ENCODE measurements at regions not wholly inside any gene's neighbourhood (a gene's known extent, or its start where the extent isn't known, plus 50 kb on each side); places are given as distances from the start of the nearest gene placed in this dataset.

- Histone ChIP-seq H3K9me2 (replicated peaks; ENCODE audit: insufficient read depth, low read length) (no peaks in the 10 kb centered on the region), H3K4me2 (ENCODE audit: low read depth, low read length) (no peak overlapping the region), H3F3A (ENCODE audit: insufficient read depth, low read length) (no peaks in the 10 kb centered on the region), H3K4me1 (ENCODE audit: low read length) (peaks cover 6% of the 10 kb centered on the region; the same call in 1 of the 2 replicates), H3K9ac (ENCODE audit: low read length) (no peak overlapping the region), H3K36me3 (replicated peaks; ENCODE audit: insufficient read depth, low read length) (no peaks in the 10 kb centered on the region), H3K27me3 (replicated peaks; ENCODE audit: insufficient read depth, low read length) (no peaks in the 10 kb centered on the region), H3K9me3 (replicated peaks; ENCODE audit: insufficient read depth, low read length) (no peaks in the 10 kb centered on the region), H3K4me3 (ENCODE audit: low read length) (no peak overlapping the region), H3K79me2 (ENCODE audit: low read length) (no peaks in the 10 kb centered on the region), H3K27ac (ENCODE audit: low read length) (no peak overlapping the region), H4K20me1 (ENCODE audit: insufficient read depth, low read length) (no peaks in the 10 kb centered on the region), H2AFZ (ENCODE audit: low read length) (no peak overlapping the region)
- no peak for DNase-seq
- TF ChIP-seq EZH2 (optimal IDR thresholded peaks at IDR 0.05; ENCODE audit: low read depth, low read length) (no peak), EZH2phosphoT487 (IDR thresholded peaks at IDR 0.05; ENCODE audit: low read length) (no peak), CTCF (IDR thresholded peaks at IDR 0.05; ENCODE audit: low read length) (no peak)
These were observed 105.3 kb downstream of the RGS2 start for GRCh38 chr1:192914092-192914491.

- Histone ChIP-seq H3K9me2 (replicated peaks; ENCODE audit: insufficient read depth, low read length) (no peaks in the 10 kb centered on the region), H2AFZ (ENCODE audit: low read length) (no peak overlapping the region), H3K4me2 (ENCODE audit: low read depth, low read length) (no peak overlapping the region), H3K9ac (ENCODE audit: low read length) (no peak overlapping the region), H3K27me3 (replicated peaks; ENCODE audit: insufficient read depth, low read length) (no peaks in the 10 kb centered on the region), H3F3A (ENCODE audit: insufficient read depth, low read length) (no peaks in the 10 kb centered on the region), H3K4me1 (ENCODE audit: low read length) (peaks cover 6% of the 10 kb centered on the region; the same call in 1 of the 2 replicates), H4K20me1 (ENCODE audit: insufficient read depth, low read length) (no peaks in the 10 kb centered on the region), H3K4me3 (ENCODE audit: low read length) (no peak overlapping the region), H3K9me3 (replicated peaks; ENCODE audit: insufficient read depth, low read length) (no peaks in the 10 kb centered on the region), H3K27ac (ENCODE audit: low read length) (no peak overlapping the region), H3K36me3 (replicated peaks; ENCODE audit: insufficient read depth, low read length) (no peaks in the 10 kb centered on the region), H3K79me2 (ENCODE audit: low read length) (no peaks in the 10 kb centered on the region)
- TF ChIP-seq EZH2phosphoT487 (IDR thresholded peaks at IDR 0.05; ENCODE audit: low read length) (no peak), EZH2 (optimal IDR thresholded peaks at IDR 0.05; ENCODE audit: low read depth, low read length) (no peak), CTCF (IDR thresholded peaks at IDR 0.05; ENCODE audit: low read length) (no peak)
- no peak for DNase-seq
These were observed 105.9 kb downstream of the RGS2 start for GRCh38 chr1:192914696-192915095.

- no peaks in the 10 kb centered on the region for H3K36me3 ChIP-seq (replicated peaks; ENCODE audit: insufficient read depth, low read length)
- H3K4me2 ChIP-seq (ENCODE audit: low read depth, low read length) = no peak overlapping the region
- H3K4me1 ChIP-seq (ENCODE audit: low read length) = peaks cover 6% of the 10 kb centered on the region; the same call in 1 of the 2 replicates
- H3K27me3 ChIP-seq (replicated peaks; ENCODE audit: insufficient read depth, low read length) = no peaks in the 10 kb centered on the region
- TF ChIP-seq CTCF (IDR thresholded peaks at IDR 0.05; ENCODE audit: low read length) (no peak), EZH2 (optimal IDR thresholded peaks at IDR 0.05; ENCODE audit: low read depth, low read length) (no peak), EZH2phosphoT487 (IDR thresholded peaks at IDR 0.05; ENCODE audit: low read length) (no peak)
- no peaks in the 10 kb centered on the region for H4K20me1 ChIP-seq (ENCODE audit: insufficient read depth, low read length)
- H3F3A ChIP-seq (ENCODE audit: insufficient read depth, low read length) = no peaks in the 10 kb centered on the region
- H3K9ac ChIP-seq (ENCODE audit: low read length) = no peak overlapping the region
- no peaks in the 10 kb centered on the region for H3K9me3 ChIP-seq (replicated peaks; ENCODE audit: insufficient read depth, low read length)
- no peaks in the 10 kb centered on the region for H3K9me2 ChIP-seq (replicated peaks; ENCODE audit: insufficient read depth, low read length)
- no peak overlapping the region for H3K4me3 ChIP-seq (ENCODE audit: low read length)
- no peak for DNase-seq
- no peak overlapping the region for H3K27ac ChIP-seq (ENCODE audit: low read length)
- no peaks in the 10 kb centered on the region for H3K79me2 ChIP-seq (ENCODE audit: low read length)
- H2AFZ ChIP-seq (ENCODE audit: low read length) = no peak overlapping the region
These were observed 107.2 kb downstream of the RGS2 start for GRCh38 chr1:192916021-192916420.
